ENCODE measurements at regions not wholly inside any gene's neighbourhood (a gene's known extent, or its start where the extent isn't known, plus 50 kb on each side); places are given as distances from the start of the nearest gene placed in this dataset.

DNA sequence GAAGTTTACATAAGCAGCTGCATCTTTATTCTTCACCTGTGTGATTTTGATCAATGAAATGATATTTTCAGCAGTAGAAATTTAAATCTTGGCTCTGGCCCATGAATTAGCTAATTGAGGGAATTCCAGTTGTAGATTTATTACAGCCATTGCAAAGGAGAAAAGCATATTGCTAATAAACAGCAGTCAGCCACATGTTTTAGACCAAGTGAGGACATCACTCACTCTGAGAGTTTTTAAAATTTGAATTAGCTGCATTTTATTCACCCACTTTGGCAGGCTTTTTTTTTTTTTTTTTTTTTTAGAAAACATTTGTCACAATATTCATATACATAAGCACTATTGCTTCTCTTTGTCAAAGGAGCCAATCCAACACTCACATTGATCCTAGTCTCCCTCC lies 479.4 kb upstream of the VRK2 start:
- no peak overlapping the region for H3K27ac Mint-ChIP-seq
- H3K9me3 Mint-ChIP-seq, result peaks cover 7% of the 10 kb centered on the region
- H3K4me1 Mint-ChIP-seq, result no peaks in the 10 kb centered on the region
- no peaks in the 10 kb centered on the region for H3K36me3 Mint-ChIP-seq
- no peak overlapping the region for H3K4me3 Mint-ChIP-seq
- H3K27me3 Mint-ChIP-seq, result no peaks in the 10 kb centered on the region

DNA sequence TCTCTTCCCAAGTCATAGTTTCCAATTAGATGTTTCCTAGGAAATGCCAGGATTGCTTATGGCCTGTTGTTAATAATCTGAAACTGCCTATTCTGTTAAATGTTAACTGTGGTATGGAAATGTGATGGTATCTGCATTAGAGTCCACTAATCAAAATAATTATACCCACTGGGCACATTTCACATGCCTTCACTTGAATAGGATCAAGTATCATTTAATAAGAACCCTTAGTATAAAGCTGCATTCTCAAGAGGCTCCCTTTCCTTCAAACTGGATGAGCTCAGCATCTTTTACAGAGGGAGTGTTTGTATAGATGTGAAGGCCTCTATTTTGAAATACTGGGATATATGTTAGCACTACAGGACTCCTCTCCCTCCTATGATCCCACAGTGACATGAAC lies 477.2 kb upstream of the VRK2 start:
- Mint-ChIP-seq H3K27me3 (no peaks in the 10 kb centered on the region), H3K36me3 (no peaks in the 10 kb centered on the region), H3K9me3 (peaks cover 7% of the 10 kb centered on the region), H3K4me3 (no peak overlapping the region), H3K27ac (no peak overlapping the region), H3K4me1 (no peaks in the 10 kb centered on the region)

DNA sequence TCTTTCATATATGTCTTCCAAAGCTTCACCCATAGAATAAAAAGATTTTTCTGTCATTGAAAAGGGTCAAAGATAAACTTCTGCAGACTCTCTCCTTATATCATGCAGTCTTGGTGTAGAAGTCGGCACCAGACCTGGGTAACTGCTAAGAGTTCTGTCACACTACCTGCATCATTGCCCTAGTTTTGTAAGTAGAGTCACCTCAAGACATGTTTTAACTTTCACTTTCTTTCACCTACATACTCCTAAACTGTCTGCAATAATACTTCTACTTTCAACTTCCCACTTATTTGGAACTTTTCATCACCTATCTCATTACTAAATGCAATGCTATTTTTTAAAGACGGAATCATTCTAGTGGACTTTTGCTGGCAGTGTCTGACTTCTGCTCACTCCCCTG lies 475.6 kb upstream of the VRK2 start:
- H3K9me3 Mint-ChIP-seq, result no peaks in the 10 kb centered on the region
- H3K4me1 Mint-ChIP-seq, result no peaks in the 10 kb centered on the region
- H3K4me3 Mint-ChIP-seq, result no peak overlapping the region
- no peaks in the 10 kb centered on the region for H3K36me3 Mint-ChIP-seq
- H3K27me3 Mint-ChIP-seq, result no peaks in the 10 kb centered on the region
- no peak overlapping the region for H3K27ac Mint-ChIP-seq

DNA sequence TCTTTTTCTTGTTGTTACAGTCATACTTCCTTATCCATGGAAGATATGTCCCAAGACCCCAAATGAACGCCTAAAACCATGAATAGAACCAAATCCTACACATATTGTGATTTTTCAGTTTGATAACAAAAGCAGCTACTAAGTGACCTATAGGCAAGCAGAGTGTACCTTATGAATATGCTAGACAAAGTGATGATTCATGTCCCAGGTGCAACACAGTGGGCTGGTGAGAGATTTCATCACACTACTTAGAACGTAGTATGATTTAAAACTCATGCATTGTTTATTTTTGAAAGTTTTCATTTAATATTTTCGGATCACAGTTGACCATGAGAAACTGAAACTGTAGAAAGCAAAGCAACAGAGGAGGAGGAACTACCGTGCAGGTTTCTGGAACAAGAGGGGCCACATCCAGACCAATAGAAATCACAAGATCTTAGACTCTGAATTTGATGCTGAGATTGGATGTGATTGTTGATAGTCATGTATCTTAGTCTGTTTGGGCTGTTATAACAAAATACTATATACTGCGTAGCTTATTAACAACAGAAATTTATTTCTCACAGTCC lies 470.8 kb upstream of the VRK2 start:
- H3K9me3 Mint-ChIP-seq, result no peaks in the 10 kb centered on the region
- no peaks in the 10 kb centered on the region for H3K36me3 Mint-ChIP-seq
- H3K27me3 Mint-ChIP-seq, result no peaks in the 10 kb centered on the region
- no peak overlapping the region for H3K4me3 Mint-ChIP-seq
- no peak overlapping the region for H3K27ac Mint-ChIP-seq
- H3K4me1 Mint-ChIP-seq, result no peaks in the 10 kb centered on the region

DNA sequence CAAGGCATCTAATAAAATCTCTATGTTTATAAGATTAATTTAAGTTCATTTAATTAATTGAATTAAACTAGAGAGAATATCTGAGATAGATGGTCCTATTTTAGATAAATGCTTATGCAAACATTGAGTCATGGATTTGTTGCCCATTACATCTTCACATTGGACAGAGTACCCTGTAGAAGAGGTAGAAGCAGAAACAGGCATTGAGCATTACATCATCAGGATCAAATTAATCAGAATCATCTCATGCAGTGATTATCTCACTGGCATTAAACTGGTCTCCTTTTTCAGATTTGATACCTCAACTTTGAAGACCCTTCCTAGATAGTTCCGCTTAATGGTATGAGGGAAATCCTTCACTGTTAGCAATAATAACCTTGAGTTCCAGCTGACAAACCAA lies 469.6 kb upstream of the VRK2 start:
- Mint-ChIP-seq H3K9me3 (no peaks in the 10 kb centered on the region), H3K36me3 (no peaks in the 10 kb centered on the region), H3K27ac (no peak overlapping the region), H3K4me1 (no peaks in the 10 kb centered on the region), H3K27me3 (no peaks in the 10 kb centered on the region), H3K4me3 (no peak overlapping the region)

DNA sequence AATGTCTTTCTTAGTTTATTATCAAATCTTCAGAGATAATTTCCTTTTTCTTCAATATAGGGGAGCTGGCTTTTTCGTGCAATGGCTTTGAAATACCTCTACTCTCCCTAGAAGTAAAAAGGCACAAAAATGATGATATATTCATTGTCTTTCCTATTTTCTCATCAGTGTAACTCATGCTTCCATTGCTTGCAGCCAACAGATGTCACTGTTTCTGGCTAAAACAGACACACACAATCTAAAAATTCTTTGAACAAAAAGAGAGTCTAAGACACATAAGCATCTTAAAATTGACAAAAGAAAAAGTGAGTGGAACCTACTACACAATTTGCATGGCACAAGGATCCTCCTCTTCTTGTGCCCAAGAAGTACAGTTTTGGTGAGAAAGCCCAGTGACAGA lies 448.7 kb upstream of the VRK2 start:
- Mint-ChIP-seq H3K9me3 (peaks cover 15% of the 10 kb centered on the region), H3K27ac (no peak overlapping the region), H3K4me3 (no peak overlapping the region), H3K4me1 (no peaks in the 10 kb centered on the region), H3K36me3 (no peaks in the 10 kb centered on the region), H3K27me3 (no peaks in the 10 kb centered on the region)

DNA sequence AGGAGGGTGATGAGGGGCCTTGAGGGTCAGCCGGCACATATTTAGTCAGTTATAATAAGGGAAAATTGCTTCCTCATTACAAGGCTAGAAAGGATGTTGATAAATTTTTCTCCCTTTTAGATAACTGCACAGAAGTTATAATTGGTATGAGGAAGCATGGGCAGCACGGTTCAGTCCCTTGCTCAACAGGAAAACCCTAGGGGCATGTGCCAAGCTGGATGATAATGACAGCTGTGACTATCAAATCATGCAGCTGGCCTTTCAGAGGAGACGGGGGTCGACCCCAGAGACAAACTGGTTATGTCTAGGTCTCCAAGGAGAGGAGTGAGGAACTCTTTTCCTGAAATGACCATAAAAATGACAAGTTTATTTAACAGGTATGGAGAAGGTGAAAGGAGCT lies 448.1 kb upstream of the VRK2 start:
- peaks cover 15% of the 10 kb centered on the region for H3K9me3 Mint-ChIP-seq
- no peaks in the 10 kb centered on the region for H3K4me1 Mint-ChIP-seq
- no peak overlapping the region for H3K27ac Mint-ChIP-seq
- H3K27me3 Mint-ChIP-seq, result no peaks in the 10 kb centered on the region
- H3K36me3 Mint-ChIP-seq, result no peaks in the 10 kb centered on the region
- no peak overlapping the region for H3K4me3 Mint-ChIP-seq

DNA sequence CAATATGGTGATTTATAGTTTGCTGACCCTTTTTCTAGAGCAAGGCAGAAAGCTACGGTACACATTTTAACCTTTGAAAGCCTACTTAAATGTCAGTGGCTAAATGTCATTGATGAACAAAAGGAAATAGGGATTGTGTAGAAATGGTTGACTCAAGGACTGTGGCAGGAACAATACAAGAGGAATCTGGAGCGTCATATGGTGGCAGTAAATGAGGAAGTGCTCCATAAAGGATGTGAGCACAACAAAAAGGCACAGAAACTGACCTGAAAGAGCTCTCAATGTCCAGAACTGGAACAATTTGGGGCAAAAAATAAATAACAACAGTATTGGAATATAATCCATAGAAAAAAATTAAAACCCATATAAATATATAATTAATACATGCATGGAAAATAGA lies 443.9 kb upstream of the VRK2 start:
- Mint-ChIP-seq H3K36me3 (no peaks in the 10 kb centered on the region), H3K27me3 (no peaks in the 10 kb centered on the region), H3K27ac (no peak overlapping the region), H3K4me3 (no peak overlapping the region), H3K9me3 (peaks cover 16% of the 10 kb centered on the region), H3K4me1 (no peaks in the 10 kb centered on the region)

DNA sequence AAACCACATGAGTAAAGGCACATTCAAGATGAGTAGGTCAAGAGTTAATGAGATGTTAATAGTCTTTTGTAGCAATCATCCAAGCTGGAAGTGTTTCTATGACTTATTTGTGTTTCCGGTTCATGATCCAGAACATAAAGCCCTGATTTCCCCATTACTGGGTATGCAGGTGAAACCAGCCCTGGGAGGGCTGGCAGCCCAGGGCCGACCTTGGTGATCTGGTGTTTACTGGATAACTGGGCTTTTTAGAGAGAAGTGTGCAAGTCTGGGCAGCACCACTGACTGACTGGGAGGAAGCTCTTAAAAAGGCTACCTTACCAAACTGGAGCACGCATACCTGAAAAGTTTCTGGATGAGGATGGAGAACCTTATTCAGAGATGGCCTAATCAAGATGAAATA lies 431.6 kb upstream of the VRK2 start:
- H3K36me3 Mint-ChIP-seq, result peaks cover 3% of the 10 kb centered on the region

DNA sequence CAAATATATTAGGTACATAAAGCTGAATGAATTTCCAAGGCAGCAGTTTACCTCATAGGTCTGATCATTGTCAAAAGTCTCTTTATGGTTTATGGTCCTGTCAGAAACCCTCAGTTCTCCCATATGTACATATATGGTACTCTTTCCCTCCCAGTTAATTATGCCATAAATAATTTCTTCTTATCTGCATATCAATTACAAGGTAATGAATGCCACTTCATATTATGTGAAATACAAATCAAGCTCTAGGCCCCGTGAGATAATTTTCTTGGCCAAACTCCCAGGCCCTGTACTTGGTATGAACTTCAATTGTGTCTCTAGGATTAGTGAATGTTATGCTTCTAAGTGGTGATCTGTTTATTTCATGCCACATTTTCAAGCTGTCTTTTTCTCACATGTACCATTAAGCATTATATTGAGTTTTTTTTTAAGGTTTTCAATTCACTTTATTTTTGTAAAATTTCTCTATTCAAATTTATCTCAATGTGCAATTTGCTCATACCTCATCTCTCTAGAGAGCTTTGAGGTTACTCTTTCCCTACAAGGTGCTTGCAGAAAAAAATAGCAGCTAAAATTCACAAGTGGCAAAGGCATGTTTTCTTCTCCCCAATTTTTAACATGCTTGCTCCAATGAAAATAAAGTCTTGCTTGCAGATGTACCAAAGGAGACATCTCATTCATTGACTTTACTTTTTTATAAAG lies 430.6 kb upstream of the VRK2 start:
- Mint-ChIP-seq H3K27ac (no peak overlapping the region), H3K36me3 (peaks cover 3% of the 10 kb centered on the region), H3K4me1 (no peaks in the 10 kb centered on the region), H3K27me3 (no peaks in the 10 kb centered on the region), H3K9me3 (no peaks in the 10 kb centered on the region), H3K4me3 (no peak overlapping the region)

More for the DNA sequence above, 431.6 kb upstream of the VRK2 start:
- Mint-ChIP-seq H3K4me3 (no peak overlapping the region), H3K27ac (no peak overlapping the region), H3K27me3 (no peaks in the 10 kb centered on the region), H3K4me1 (no peaks in the 10 kb centered on the region), H3K9me3 (no peaks in the 10 kb centered on the region)

DNA sequence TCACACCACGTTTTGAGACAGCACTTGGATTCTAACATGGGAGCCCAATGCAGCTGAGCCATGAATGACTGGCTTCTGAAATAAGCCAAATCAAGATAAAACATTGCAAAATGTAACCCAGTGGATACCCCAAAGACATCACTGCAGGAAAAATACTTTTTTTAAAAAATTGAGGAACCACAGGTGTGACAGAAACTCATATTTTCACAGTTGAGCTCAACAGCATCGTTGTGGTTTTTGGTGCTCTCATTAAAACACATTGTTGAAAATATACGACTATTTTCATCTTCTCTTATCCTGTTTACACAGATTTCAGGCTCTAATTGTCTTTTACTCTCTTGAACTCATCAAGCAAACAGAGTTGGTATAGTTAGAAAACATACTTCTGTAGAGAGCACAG lies 429.3 kb upstream of the VRK2 start:
- no peak overlapping the region for H3K27ac Mint-ChIP-seq
- peaks cover 3% of the 10 kb centered on the region for H3K36me3 Mint-ChIP-seq
- H3K27me3 Mint-ChIP-seq, result no peaks in the 10 kb centered on the region
- no peak overlapping the region for H3K4me3 Mint-ChIP-seq
- H3K4me1 Mint-ChIP-seq, result no peaks in the 10 kb centered on the region
- no peaks in the 10 kb centered on the region for H3K9me3 Mint-ChIP-seq

DNA sequence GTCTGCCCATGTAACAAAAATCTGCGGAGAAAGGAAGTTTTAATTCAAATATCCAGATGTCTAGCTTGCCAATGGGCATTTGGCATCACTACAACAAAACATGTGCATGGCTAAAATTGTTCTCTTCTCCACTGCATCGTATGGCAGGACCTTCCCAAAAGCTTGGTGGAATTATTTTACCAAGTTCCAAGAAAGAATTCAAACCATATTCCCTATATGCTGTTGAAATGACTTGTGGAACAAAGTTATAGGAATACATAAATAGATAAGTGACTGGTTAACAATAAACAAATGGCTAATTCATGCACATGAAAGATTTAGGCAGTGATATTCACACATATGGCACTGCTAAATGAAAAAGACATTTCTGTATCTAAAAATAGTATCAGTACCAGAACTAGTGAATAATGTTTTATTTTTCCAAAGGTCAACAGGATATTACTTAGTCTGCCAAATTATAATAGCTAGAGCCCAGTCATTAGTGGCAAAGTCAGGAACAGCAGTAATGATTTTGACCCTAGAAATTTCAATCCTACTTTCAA lies 425.4 kb upstream of the VRK2 start:
- Mint-ChIP-seq H3K4me1 (no peaks in the 10 kb centered on the region), H3K4me3 (no peak overlapping the region), H3K36me3 (peaks cover 3% of the 10 kb centered on the region), H3K9me3 (no peaks in the 10 kb centered on the region), H3K27me3 (no peaks in the 10 kb centered on the region), H3K27ac (no peak overlapping the region)

DNA sequence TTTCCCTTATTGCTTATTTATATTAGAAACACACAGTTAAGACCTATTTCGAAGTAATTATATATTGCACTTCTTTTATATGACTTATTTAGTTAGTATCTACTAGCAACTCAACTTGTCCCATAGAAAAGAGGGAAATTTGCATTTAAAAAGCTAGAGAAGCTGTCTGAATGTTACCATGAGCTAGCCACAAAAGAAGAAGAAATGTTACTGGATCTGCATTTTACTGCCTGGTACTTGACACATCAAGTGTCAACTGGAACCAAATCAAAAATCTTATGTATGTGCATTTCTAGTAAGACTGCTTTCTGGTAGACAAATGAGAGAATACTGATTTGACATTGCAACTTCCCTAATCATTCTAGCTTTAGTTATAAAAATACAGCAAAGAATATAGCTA lies 424.6 kb upstream of the VRK2 start:
- H3K27me3 Mint-ChIP-seq, result no peaks in the 10 kb centered on the region
- H3K27ac Mint-ChIP-seq, result no peak overlapping the region
- no peaks in the 10 kb centered on the region for H3K9me3 Mint-ChIP-seq
- H3K36me3 Mint-ChIP-seq, result no peaks in the 10 kb centered on the region
- H3K4me3 Mint-ChIP-seq, result no peak overlapping the region
- H3K4me1 Mint-ChIP-seq, result no peaks in the 10 kb centered on the region

DNA sequence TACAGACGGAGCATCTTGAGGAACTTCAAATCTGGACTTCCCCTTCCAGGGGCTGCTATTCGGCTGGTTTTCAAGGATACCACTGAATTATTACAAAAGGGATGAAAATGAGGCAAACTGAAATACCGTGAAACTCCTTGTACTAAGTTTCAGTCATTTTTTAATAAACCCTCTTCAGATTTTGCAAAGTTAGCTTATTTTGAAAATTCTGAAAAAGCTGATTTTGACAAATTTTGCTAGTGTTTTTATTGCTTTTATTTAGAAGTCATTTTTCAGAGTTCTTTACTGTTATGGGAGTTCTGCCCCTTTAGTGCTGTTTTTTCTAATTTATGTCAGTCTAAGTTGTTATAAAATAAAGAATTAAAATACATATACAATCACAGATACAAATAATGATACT lies 390.4 kb upstream of the VRK2 start:
- Mint-ChIP-seq H3K9me3 (peaks cover 27% of the 10 kb centered on the region), H3K27ac (no peak overlapping the region), H3K36me3 (peaks cover 1% of the 10 kb centered on the region), H3K4me1 (no peaks in the 10 kb centered on the region), H3K4me3 (no peak overlapping the region), H3K27me3 (no peaks in the 10 kb centered on the region)

DNA sequence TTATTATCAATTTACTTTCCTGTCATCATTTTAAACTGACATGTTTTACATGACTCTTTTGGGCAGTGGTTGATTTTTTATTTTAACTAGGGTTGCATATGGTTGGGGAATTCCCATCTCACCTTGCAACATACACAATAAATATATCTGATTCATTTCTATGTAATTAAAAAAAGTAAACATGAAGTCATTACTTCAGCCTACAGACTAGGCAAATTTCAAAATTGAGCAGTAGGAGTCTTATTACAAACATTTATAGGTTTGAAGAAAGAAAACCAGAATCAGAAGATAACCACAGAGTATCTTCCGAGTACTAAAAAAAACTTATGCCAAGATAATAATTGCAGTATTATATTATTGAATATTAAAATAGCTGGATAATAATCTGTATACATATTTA lies 377.0 kb upstream of the VRK2 start:
- Mint-ChIP-seq H3K4me1 (no peaks in the 10 kb centered on the region), H3K4me3 (no peak overlapping the region), H3K9me3 (no peaks in the 10 kb centered on the region), H3K36me3 (peaks cover 2% of the 10 kb centered on the region), H3K27ac (no peak overlapping the region), H3K27me3 (no peaks in the 10 kb centered on the region)

DNA sequence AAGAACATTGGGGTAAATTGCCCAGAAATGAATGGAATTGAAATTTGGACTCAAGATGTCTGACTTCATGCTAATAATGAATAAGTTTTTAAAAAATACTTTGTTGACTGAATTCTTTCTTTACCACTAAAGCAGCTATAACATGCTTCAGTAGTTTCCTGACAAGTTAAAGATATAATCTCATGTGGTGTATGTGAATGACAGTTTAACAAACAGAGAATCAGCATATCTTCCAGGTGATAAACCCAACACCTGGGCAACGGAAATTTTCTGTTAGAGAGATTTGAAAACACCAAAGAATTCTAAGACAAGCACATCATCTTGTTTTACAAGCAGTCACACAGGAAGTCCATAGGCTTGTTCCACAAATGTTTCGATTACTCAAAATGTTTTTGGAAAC lies 372.6 kb upstream of the VRK2 start:
- Mint-ChIP-seq H3K27ac (no peak overlapping the region), H3K4me1 (no peaks in the 10 kb centered on the region), H3K4me3 (no peak overlapping the region), H3K27me3 (no peaks in the 10 kb centered on the region), H3K36me3 (no peaks in the 10 kb centered on the region), H3K9me3 (no peaks in the 10 kb centered on the region)

DNA sequence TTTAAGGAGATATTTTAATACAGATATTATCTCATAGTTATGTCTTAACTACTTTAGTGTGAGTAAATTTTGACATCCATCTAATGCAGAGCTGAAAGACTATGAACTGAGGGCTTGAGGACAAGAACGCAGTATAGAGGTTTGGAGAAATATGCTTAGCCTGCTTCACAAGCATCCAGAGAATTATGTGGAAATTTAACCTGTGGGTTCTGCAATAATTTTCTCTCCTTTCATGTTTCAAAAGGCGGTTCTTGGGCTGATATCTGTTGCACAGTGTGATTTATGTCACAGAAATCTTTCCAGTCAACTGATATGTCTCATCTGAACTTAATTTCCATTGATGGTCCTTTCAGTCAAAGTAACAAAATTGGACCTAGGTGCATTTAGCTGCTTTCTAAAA lies 371.9 kb upstream of the VRK2 start:
- no peaks in the 10 kb centered on the region for H3K4me1 Mint-ChIP-seq
- H3K4me3 Mint-ChIP-seq, result no peak overlapping the region
- H3K36me3 Mint-ChIP-seq, result no peaks in the 10 kb centered on the region
- H3K27me3 Mint-ChIP-seq, result no peaks in the 10 kb centered on the region
- H3K27ac Mint-ChIP-seq, result no peak overlapping the region
- no peaks in the 10 kb centered on the region for H3K9me3 Mint-ChIP-seq

All from activated naive CD4-positive, alpha-beta T cell treated with anti-CD3 and anti-CD28 coated beads, Interleukin-2, amount 50 U/mL, for 24 hours (primary cell).